H1 (cell line): ENCODE measurements at regions not wholly inside any gene's neighbourhood (a gene's known extent, or its start where the extent isn't known, plus 50 kb on each side); places are given as distances from the start of the nearest gene placed in this dataset.

Experiments
- CTCF ChIA-PET: fragments of 300-600 bp; sonication (Branson Sonifier 250); formaldehyde crosslinking; loops from one replicate; lab custom pipeline; 2021; ENCODE audit not compliant: partially characterized antibody; lab: Charles Lee
- POLR2A ChIA-PET: fragments of 300-600 bp; sonication (Branson Sonifier 250); formaldehyde crosslinking; loops from one replicate; lab custom pipeline; 2021; ENCODE audit warnings: inconsistent platforms; ENCODE audit not compliant: partially characterized antibody; lab: Charles Lee
- DNase-seq, 2 experiments: peaks; one replicate each; pipeline versions ENCODE4 v3.0.0 to v3.0.0-alpha.2; 2010 to 2022; ENCODE audit warnings: low spot score in 2 of 2, low read depth in 1 of 2, mixed read lengths in 1 of 2
- FAIRE-seq: peaks from 2 replicates; lab custom pipeline; 2011; peaks lifted over from hg19 to GRCh38; lab: Jason Lieb, UNC
- H2AFZ ChIP-seq: 2 replicates; pipeline ENCODE4 v1.8.1; 2012; ENCODE audit warnings: low read length, inconsistent platforms
- H2AK5ac ChIP-seq: 2 replicates; pipeline ENCODE4 v1.6.1; 2013; ENCODE audit warnings: low read depth, low read length
- H2BK120ac ChIP-seq: replicated peaks from 2 replicates; pipeline ENCODE3; 2013; ENCODE audit warnings: low read depth, low read length, inconsistent platforms
- H2BK12ac ChIP-seq: 2 replicates; pipeline ENCODE4 v1.6.1; 2013; ENCODE audit warnings: low read depth, low read length
- H2BK15ac ChIP-seq: 2 replicates; pipeline ENCODE4 v1.6.1; 2013; ENCODE audit warnings: low read length
- H2BK20ac ChIP-seq: 2 replicates; pipeline ENCODE4 v1.6.1; 2013; ENCODE audit warnings: low read length
- H2BK5ac ChIP-seq: 2 replicates; pipeline ENCODE4 v1.6.1; 2013; ENCODE audit warnings: low read depth, low read length
- H3K14ac ChIP-seq: 2 replicates; pipeline ENCODE4 v1.6.1; 2013; ENCODE audit warnings: inconsistent platforms; ENCODE audit not compliant: insufficient read length
- H3K18ac ChIP-seq: 2 replicates; pipeline ENCODE4 v1.6.1; 2013; ENCODE audit warnings: low read length; ENCODE audit errors: extremely low read depth
- H3K23ac ChIP-seq: 2 replicates; pipeline ENCODE4 v1.6.1; 2013; ENCODE audit warnings: inconsistent platforms; ENCODE audit not compliant: insufficient read length
- H3K23me2 ChIP-seq: 2 replicates; pipeline ENCODE4 v1.6.1; 2013; ENCODE audit warnings: low read depth, low read length
- H3K27ac ChIP-seq: 2 replicates; pipeline ENCODE4 v1.6.1; 2011; ENCODE audit warnings: low read depth, low read length, inconsistent platforms
- H3K27me3 ChIP-seq, 4 experiments: replicated peaks in 1 of 4; 1 replicate in 1 of 4; 2 replicates in 3 of 4; pipeline versions ENCODE4 v1.6.1 to v1.8.1; 2011 to 2013; ENCODE audit warnings: low read length in 3 of 4, mild to moderate bottlenecking in 3 of 4, inconsistent platforms in 2 of 4, mixed read lengths in 2 of 4, moderate library complexity in 1 of 4; ENCODE audit not compliant: control insufficient read depth in 3 of 4, insufficient read depth in 3 of 4; ENCODE audit errors: extremely low read depth in 1 of 4
- H3K36me3 ChIP-seq, 4 experiments: 2 replicates each; pipeline versions ENCODE4 v1.6.1 to v1.8.1; 2011 to 2013; ENCODE audit warnings: mild to moderate bottlenecking in 4 of 4, low read length in 3 of 4, moderate library complexity in 2 of 4, control low read depth in 1 of 4, inconsistent platforms in 1 of 4; ENCODE audit not compliant: insufficient read depth in 4 of 4, control insufficient read depth in 2 of 4
- H3K4ac ChIP-seq: replicated peaks from 2 replicates; pipeline ENCODE3; 2013; ENCODE audit warnings: low read length, low read depth, mixed read lengths, inconsistent platforms; ENCODE audit not compliant: insufficient read length
- H3K4me1 ChIP-seq, 4 experiments: replicated peaks in 1 of 4; 1 replicate in 1 of 4; 2 replicates in 3 of 4; pipeline versions ENCODE4 v1.6.1 to v1.8.1; 2011 to 2013; ENCODE audit warnings: low read length in 3 of 4, inconsistent platforms in 2 of 4, mixed read lengths in 1 of 4; ENCODE audit not compliant: insufficient read depth in 4 of 4, control insufficient read depth in 3 of 4
- H3K4me2 ChIP-seq, 2 experiments: 2 replicates each; pipeline versions ENCODE4 v1.6.1 to v1.8.1; 2011 to 2013; ENCODE audit warnings: low read depth in 2 of 2, low read length in 2 of 2, control low read depth in 1 of 2, inconsistent platforms in 1 of 2, mild to moderate bottlenecking in 1 of 2; ENCODE audit not compliant: insufficient read depth in 1 of 2
- H3K4me3 ChIP-seq, 4 experiments: fragments of 200-600, 300-600 bp in 1 of 4; sonication (generic), shearing (Covaris generic), sonication (Bioruptor Twin) in 1 of 4; 2 replicates each; pipeline versions ENCODE4 v1.5.1 to v1.8.1; 2011 to 2016; ENCODE audit warnings: low read length in 4 of 4, low read depth in 3 of 4, control low read depth in 2 of 4, inconsistent platforms in 2 of 4, mild to moderate bottlenecking in 2 of 4, mixed read lengths in 1 of 4, moderate library complexity in 1 of 4; ENCODE audit not compliant: insufficient read depth in 2 of 4; ENCODE audit errors: extremely low read depth in 1 of 4
- H3K56ac ChIP-seq: replicated peaks from 2 replicates; pipeline ENCODE3; 2013; ENCODE audit warnings: low read depth, mild to moderate bottlenecking, mixed read lengths, low read length, inconsistent platforms; ENCODE audit not compliant: insufficient read length
- H3K79me1 ChIP-seq: 2 replicates; pipeline ENCODE4 v1.6.1; 2013; ENCODE audit warnings: low read depth, low read length, control low read depth
- H3K79me2 ChIP-seq, 2 experiments: 2 replicates each; pipeline versions ENCODE4 v1.6.1 to v1.8.1; 2012 to 2013; ENCODE audit warnings: low read length in 2 of 2, mild to moderate bottlenecking in 2 of 2, inconsistent platforms in 1 of 2; ENCODE audit not compliant: insufficient read depth in 2 of 2, control insufficient read depth in 1 of 2
- H3K9ac ChIP-seq, 4 experiments: replicated peaks in 1 of 4; 1 replicate in 1 of 4; 2 replicates in 3 of 4; pipeline versions ENCODE4 v1.6.1 to v1.8.1; 2011 to 2013; ENCODE audit warnings: low read depth in 3 of 4, low read length in 3 of 4, control low read depth in 2 of 4, mild to moderate bottlenecking in 2 of 4, moderate library complexity in 2 of 4, inconsistent platforms in 1 of 4; ENCODE audit errors: extremely low read depth in 1 of 4
- H3K9me3 ChIP-seq, 2 experiments: 2 replicates each; pipeline versions ENCODE4 v1.6.1 to v1.8.1; 2012 to 2013; ENCODE audit warnings: mild to moderate bottlenecking in 2 of 2, moderate library complexity in 2 of 2, control low read depth in 1 of 2, inconsistent platforms in 1 of 2, low read depth in 1 of 2, low read length in 1 of 2, mixed read lengths in 1 of 2; ENCODE audit not compliant: insufficient read depth in 2 of 2
- H4K20me1 ChIP-seq, 2 experiments: replicated peaks in 1 of 2; 2 replicates each; pipeline versions ENCODE3 to v1.8.1; 2011 to 2013; ENCODE audit warnings: inconsistent platforms in 2 of 2, low read length in 2 of 2, mild to moderate bottlenecking in 1 of 2; ENCODE audit not compliant: insufficient read depth in 2 of 2, control insufficient read depth in 1 of 2
- H4K5ac ChIP-seq: 2 replicates; pipeline ENCODE4 v1.6.1; 2013; ENCODE audit warnings: low read length, low read depth, mixed read lengths, inconsistent platforms; ENCODE audit not compliant: insufficient read length
- H4K8ac ChIP-seq: 2 replicates; pipeline ENCODE4 v1.8.0; 2013; ENCODE audit warnings: mild to moderate bottlenecking, moderate library complexity, low read length, inconsistent platforms; ENCODE audit not compliant: insufficient read depth; ENCODE audit errors: extremely low read depth
- H4K91ac ChIP-seq: replicated peaks from 2 replicates; pipeline ENCODE3; 2013; ENCODE audit warnings: low read length, mixed read lengths, inconsistent platforms; ENCODE audit not compliant: insufficient read length
- CEBPB ChIP-seq: IDR thresholded peaks from 2 replicates; pipeline ENCODE4 v1.6.1; 2012; ENCODE audit warnings: low read depth, low read length
- EGR1 ChIP-seq: IDR thresholded peaks from 2 replicates; pipeline ENCODE4 v1.6.1; 2011; ENCODE audit warnings: low read depth, low read length, borderline replicate concordance
- EP300 ChIP-seq, 2 experiments: IDR thresholded peaks; 1 replicate in 1 of 2; 2 replicates in 1 of 2; pipeline ENCODE4 v1.6.1; 2011 to 2012; ENCODE audit warnings: low read depth in 2 of 2, low read length in 2 of 2, mild to moderate bottlenecking in 2 of 2, borderline replicate concordance in 1 of 2, inconsistent platforms in 1 of 2, moderate library complexity in 1 of 2
- NANOG ChIP-seq: IDR thresholded peaks from 2 replicates; pipeline ENCODE4 v1.6.1; 2011; ENCODE audit warnings: low read length, low read depth, mild to moderate bottlenecking, inconsistent platforms; ENCODE audit not compliant: insufficient read depth, poor library complexity, severe bottlenecking
- PHF8 ChIP-seq: fragments of 200-600 bp; sonication (generic); conservative IDR thresholded peaks from 2 replicates; pipeline ENCODE4 v1.7.1; 2012; ENCODE audit warnings: low read depth, mild to moderate bottlenecking, inconsistent platforms, low read length, moderate library complexity
- SRF ChIP-seq: IDR thresholded peaks from 2 replicates; pipeline ENCODE4 v1.6.1; 2011; ENCODE audit warnings: mild to moderate bottlenecking, low read depth, low read length, moderate library complexity
- TEAD4 ChIP-seq: IDR thresholded peaks from 2 replicates; pipeline ENCODE4 v1.6.1; 2012; ENCODE audit warnings: low read depth, low read length, inconsistent platforms, mixed read lengths
- WGBS, 2 experiments: shearing (Covaris generic) in 1 of 2; methylation state at CpG; one replicate each; pipeline versions ENCODE4 v1.1.6 to v1.1.7; 2013 to 2015; ENCODE audit warnings: low lambda C conversion rate in 2 of 2, mixed read lengths in 2 of 2, inconsistent platforms in 1 of 2, low coverage in 1 of 2, missing lambda C conversion rate in 1 of 2; ENCODE audit not compliant: insufficient replicate concordance in 2 of 2, insufficient coverage in 1 of 2, insufficient read length in 1 of 2; ENCODE audit errors: extremely low coverage in 1 of 2, missing lambda C conversion rate in 1 of 2; 5-methylcytosine and 5-hydroxymethylcytosine counted together
- TF ChIP-seq, protein P1 (sequence below), 3 experiments: IDR thresholded peaks; 1 replicate in 2 of 3; 2 replicates in 1 of 3; pipeline versions ENCODE4 v1.5.1 to v1.6.1; 2011; ENCODE audit warnings: low read length in 3 of 3, mild to moderate bottlenecking in 3 of 3, inconsistent platforms in 2 of 3, low read depth in 1 of 3, moderate library complexity in 1 of 3; ENCODE audit not compliant: insufficient read depth in 1 of 3; ENCODE audit errors: control extremely low read depth in 1 of 3
- TF ChIP-seq, protein P2 (sequence below): IDR thresholded peaks from 2 replicates; pipeline ENCODE4 v1.6.1; 2012; ENCODE audit warnings: inconsistent platforms

- no peak overlapping the region for H2BK5ac ChIP-seq
- no peak overlapping the region for H3K4me3 ChIP-seq
- no peak overlapping the region for H3K56ac ChIP-seq
- H2BK120ac ChIP-seq = no peak overlapping the region
- H3K23ac ChIP-seq = no peak overlapping the region
- POLR2A ChIA-PET = no interaction called here
- H2AK5ac ChIP-seq = no peak overlapping the region; the same call in 1 of the 2 replicates
- H4K20me1 ChIP-seq = no peaks in the 10 kb centered on the region
- no peak for DNase-seq
- no peaks in the 10 kb centered on the region for H3K4me1 ChIP-seq
- no peak overlapping the region for H3K18ac ChIP-seq
- H4K5ac ChIP-seq = no peak overlapping the region
- TF ChIP-seq CEBPB (no peak), TEAD4 (no peak), PHF8 (no peak), EP300 (IDR thresholded peaks at IDR 0.05; ENCODE audit: borderline replicate concordance in 1 of 2, low read depth in 2 of 2, low read length in 2 of 2) (no peak), SRF (no peak), EGR1 (no peak), NANOG (no peak)
- TF ChIP-seq, protein P1, sequence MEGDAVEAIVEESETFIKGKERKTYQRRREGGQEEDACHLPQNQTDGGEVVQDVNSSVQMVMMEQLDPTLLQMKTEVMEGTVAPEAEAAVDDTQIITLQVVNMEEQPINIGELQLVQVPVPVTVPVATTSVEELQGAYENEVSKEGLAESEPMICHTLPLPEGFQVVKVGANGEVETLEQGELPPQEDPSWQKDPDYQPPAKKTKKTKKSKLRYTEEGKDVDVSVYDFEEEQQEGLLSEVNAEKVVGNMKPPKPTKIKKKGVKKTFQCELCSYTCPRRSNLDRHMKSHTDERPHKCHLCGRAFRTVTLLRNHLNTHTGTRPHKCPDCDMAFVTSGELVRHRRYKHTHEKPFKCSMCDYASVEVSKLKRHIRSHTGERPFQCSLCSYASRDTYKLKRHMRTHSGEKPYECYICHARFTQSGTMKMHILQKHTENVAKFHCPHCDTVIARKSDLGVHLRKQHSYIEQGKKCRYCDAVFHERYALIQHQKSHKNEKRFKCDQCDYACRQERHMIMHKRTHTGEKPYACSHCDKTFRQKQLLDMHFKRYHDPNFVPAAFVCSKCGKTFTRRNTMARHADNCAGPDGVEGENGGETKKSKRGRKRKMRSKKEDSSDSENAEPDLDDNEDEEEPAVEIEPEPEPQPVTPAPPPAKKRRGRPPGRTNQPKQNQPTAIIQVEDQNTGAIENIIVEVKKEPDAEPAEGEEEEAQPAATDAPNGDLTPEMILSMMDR (IDR thresholded peaks at IDR 0.05; ENCODE audit: control extremely low read depth in 1 of 3, insufficient read depth in 1 of 3, low read depth in 1 of 3, low read length in 3 of 3) = no peak
- TF ChIP-seq, protein P2, sequence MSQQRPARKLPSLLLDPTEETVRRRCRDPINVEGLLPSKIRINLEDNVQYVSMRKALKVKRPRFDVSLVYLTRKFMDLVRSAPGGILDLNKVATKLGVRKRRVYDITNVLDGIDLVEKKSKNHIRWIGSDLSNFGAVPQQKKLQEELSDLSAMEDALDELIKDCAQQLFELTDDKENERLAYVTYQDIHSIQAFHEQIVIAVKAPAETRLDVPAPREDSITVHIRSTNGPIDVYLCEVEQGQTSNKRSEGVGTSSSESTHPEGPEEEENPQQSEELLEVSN = no peak
- TF ChIP-seq, all 59 proteins: peak for 0
- H4K8ac ChIP-seq = no peak overlapping the region
- CTCF ChIA-PET = no interaction called here
- H2AFZ ChIP-seq = no peak overlapping the region
- no peak overlapping the region for H2BK12ac ChIP-seq
- H4K91ac ChIP-seq = no peak overlapping the region
- no peaks in the 10 kb centered on the region for H3K36me3 ChIP-seq
- H2BK20ac ChIP-seq = no peak overlapping the region
- H2BK15ac ChIP-seq = no peak overlapping the region
- H3K27me3 ChIP-seq = no peaks in the 10 kb centered on the region
- no peak overlapping the region for H3K4ac ChIP-seq
- 0 out of 4 replicates have a peak, but pooled peaks cover 0 to 4% of the 10 kb centered on the region in 2 experiments for H3K9me3 ChIP-seq
- no peak overlapping the region for H3K14ac ChIP-seq
- FAIRE-seq = no peak
- no peaks in the 10 kb centered on the region for H3K79me1 ChIP-seq
- H3K23me2 ChIP-seq = no peaks in the 10 kb centered on the region
- 97% methylated on average over 4 of the region's 4 CpGs; no CpG with 5 or more reads in 1 of the 2 experiments for WGBS, 2 experiments
- no peak overlapping the region for H3K9ac ChIP-seq
- no peak overlapping the region for H3K4me2 ChIP-seq
- H3K27ac ChIP-seq = no peak overlapping the region
- no peaks in the 10 kb centered on the region for H3K79me2 ChIP-seq
These were observed 270.7 kb upstream of the SLITRK3 start for GRCh38 chr3:165466856-165467255.
